ENCODE measurements at regions not wholly inside any gene's neighbourhood (a gene's known extent, or its start where the extent isn't known, plus 50 kb on each side); places are given as distances from the start of the nearest gene placed in this dataset.

DNA sequence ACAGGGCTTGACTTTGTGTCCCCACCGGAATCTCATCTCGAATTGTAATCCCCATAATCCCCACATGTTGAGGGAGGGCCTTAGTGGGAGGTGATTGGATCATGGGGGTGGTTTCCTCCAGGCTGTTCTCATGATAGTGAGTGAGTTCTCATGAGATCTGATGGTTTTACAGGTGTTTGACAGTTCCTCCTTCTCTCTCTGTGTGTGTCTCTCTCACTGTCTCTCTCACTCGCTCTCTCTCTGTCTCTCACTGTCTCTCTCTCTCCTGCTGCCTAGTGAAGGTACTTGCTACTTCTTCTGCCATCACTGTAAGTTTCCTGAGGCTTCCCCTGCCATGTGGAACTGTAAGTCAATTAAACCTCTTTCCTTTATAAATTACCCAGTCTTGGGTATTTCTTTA lies 289.8 kb upstream of the HABP2 start:
- 100% methylated on average over 1 of the region's 3 CpGs for WGBS (ENCODE audit: insufficient coverage)
- H4K20me1 ChIP-seq (ENCODE audit: insufficient read depth, low read length) = no peaks in the 10 kb centered on the region

DNA sequence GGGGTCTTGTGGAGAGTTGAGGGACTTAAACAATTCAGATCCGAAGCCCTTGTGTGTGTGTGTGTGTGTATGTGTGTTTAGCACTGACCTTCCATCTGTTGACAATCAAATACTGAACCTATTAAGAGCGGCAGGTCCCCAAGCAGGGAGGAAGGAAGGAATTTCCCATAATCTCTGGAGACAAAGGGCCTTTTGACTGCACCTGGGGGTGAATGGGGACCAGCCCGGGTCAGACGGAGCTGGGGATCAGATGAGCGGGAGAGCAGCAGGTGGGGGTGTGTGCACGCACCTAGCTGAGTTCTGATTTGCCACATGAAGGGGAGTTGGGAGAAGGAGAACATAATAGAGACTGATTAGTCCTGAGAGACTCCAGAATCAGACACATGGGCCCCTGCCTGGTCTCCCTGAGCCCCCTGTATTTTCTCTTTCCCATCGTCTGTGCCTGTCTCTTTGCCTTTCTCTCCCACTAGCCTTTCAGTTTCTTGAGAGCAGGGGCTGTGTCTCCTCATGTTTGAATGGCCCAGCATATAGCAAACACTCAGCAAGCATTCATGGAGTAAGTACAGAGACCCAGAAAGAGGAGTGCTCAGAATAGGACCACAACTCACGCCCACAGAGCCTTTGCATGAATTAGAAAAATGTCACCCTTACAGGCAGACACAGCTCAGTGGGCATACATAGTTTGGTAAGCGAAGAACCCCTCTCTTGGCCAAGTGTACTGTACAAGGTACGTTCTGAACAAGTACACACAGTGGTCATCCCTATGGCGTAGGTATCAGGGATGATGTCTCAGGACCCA lies 288.3 kb upstream of the HABP2 start:
- no peaks in the 10 kb centered on the region for H4K20me1 ChIP-seq (ENCODE audit: insufficient read depth, low read length)
- peaks cover 25 to 42% of the 10 kb centered on the region in 2 donors for H3K4me1 ChIP-seq (ENCODE audit: control insufficient read depth in 1 of 2, insufficient read depth in 2 of 2, low read length in 2 of 2)
- H3K27me3 ChIP-seq (ENCODE audit: control insufficient read depth in 2 of 2, insufficient read depth in 2 of 2, low read length in 2 of 2) = no peaks in the 10 kb centered on the region
- no peak overlapping the region for H2AFZ ChIP-seq (ENCODE audit: insufficient read depth, low read depth, low read length, poor library complexity, severe bottlenecking)
- H3K27ac Mint-ChIP-seq = peak overlapping the region in 3 of 7 donors; percentile 6 to 50 (median 37)
- H3K4me3 Mint-ChIP-seq = no peak overlapping the region
- no peak for DNase-seq
- intact Hi-C loops (cut with micrococcal nuclease) = loop anchor here in 1 of 2 donors (5.0 kb wide), 1 partner anchor 48 kb away; no protein-coding TSS in a partner anchor
- H3K4me2 ChIP-seq (replicated peaks; ENCODE audit: extremely low read depth, low read length, poor library complexity, severe bottlenecking) = no peak overlapping the region
- TF ChIP-seq, protein P1, sequence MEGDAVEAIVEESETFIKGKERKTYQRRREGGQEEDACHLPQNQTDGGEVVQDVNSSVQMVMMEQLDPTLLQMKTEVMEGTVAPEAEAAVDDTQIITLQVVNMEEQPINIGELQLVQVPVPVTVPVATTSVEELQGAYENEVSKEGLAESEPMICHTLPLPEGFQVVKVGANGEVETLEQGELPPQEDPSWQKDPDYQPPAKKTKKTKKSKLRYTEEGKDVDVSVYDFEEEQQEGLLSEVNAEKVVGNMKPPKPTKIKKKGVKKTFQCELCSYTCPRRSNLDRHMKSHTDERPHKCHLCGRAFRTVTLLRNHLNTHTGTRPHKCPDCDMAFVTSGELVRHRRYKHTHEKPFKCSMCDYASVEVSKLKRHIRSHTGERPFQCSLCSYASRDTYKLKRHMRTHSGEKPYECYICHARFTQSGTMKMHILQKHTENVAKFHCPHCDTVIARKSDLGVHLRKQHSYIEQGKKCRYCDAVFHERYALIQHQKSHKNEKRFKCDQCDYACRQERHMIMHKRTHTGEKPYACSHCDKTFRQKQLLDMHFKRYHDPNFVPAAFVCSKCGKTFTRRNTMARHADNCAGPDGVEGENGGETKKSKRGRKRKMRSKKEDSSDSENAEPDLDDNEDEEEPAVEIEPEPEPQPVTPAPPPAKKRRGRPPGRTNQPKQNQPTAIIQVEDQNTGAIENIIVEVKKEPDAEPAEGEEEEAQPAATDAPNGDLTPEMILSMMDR (IDR thresholded peaks at IDR 0.05) = no peak
- H3K36me3 Mint-ChIP-seq = peaks cover 0 to 2% of the 10 kb centered on the region in 2 donors
- H3K9ac ChIP-seq (ENCODE audit: insufficient read depth, low read length, poor library complexity, severe bottlenecking) = no peak overlapping the region
- 95% methylated on average over 6 of the region's 11 CpGs for WGBS (ENCODE audit: insufficient coverage)
- H3K4me3 ChIP-seq (replicated peaks in 1 of 3; ENCODE audit: low read depth in 2 of 3, low read length in 3 of 3) = no peak overlapping the region
- peaks cover 0 to 3% (median 0%) of the 10 kb centered on the region in 7 donors for H3K9me3 Mint-ChIP-seq
- no peak overlapping the region for H3K27ac ChIP-seq (ENCODE audit: low read depth in 1 of 2, low read length in 2 of 2)
- H3K79me2 ChIP-seq (ENCODE audit: insufficient read depth, low read length) = no peaks in the 10 kb centered on the region
- peaks cover 28% of the 10 kb centered on the region for H3K4me1 Mint-ChIP-seq
- no peaks in the 10 kb centered on the region for H3K36me3 ChIP-seq (replicated peaks in 1 of 2; ENCODE audit: control insufficient read depth in 1 of 2, insufficient read depth in 2 of 2, low read length in 2 of 2)
- H3K27me3 Mint-ChIP-seq (ENCODE audit: low read depth in 3 of 3) = peaks cover 0 to 9% (median 6%) of the 10 kb centered on the region in 3 donors
- no peaks in the 10 kb centered on the region for H3K9me3 ChIP-seq (replicated peaks in 1 of 2; ENCODE audit: control insufficient read depth in 1 of 2, insufficient read depth in 1 of 2, low read length in 2 of 2)

More for the DNA sequence above, 289.8 kb upstream of the HABP2 start:
- Histone ChIP-seq H3K27ac (ENCODE audit: low read depth in 1 of 2, low read length in 2 of 2) (no peak overlapping the region), H3K4me1 (ENCODE audit: control insufficient read depth in 1 of 2, insufficient read depth in 2 of 2, low read length in 2 of 2) (peaks cover 16 to 28% of the 10 kb centered on the region in 2 donors), H3K4me2 (replicated peaks; ENCODE audit: extremely low read depth, low read length, poor library complexity, severe bottlenecking) (no peak overlapping the region), H3K9me3 (replicated peaks in 1 of 2; ENCODE audit: control insufficient read depth in 1 of 2, insufficient read depth in 1 of 2, low read length in 2 of 2) (no peaks in the 10 kb centered on the region), H3K4me3 (replicated peaks in 1 of 3; ENCODE audit: low read depth in 2 of 3, low read length in 3 of 3) (no peak overlapping the region), H3K9ac (ENCODE audit: insufficient read depth, low read length, poor library complexity, severe bottlenecking) (no peak overlapping the region), H3K79me2 (ENCODE audit: insufficient read depth, low read length) (no peaks in the 10 kb centered on the region), H2AFZ (ENCODE audit: insufficient read depth, low read depth, low read length, poor library complexity, severe bottlenecking) (no peak overlapping the region), H3K36me3 (replicated peaks in 1 of 2; ENCODE audit: control insufficient read depth in 1 of 2, insufficient read depth in 2 of 2, low read length in 2 of 2) (no peaks in the 10 kb centered on the region), H3K27me3 (ENCODE audit: control insufficient read depth in 2 of 2, insufficient read depth in 2 of 2, low read length in 2 of 2) (no peaks in the 10 kb centered on the region)
- H3K4me3 Mint-ChIP-seq = no peak overlapping the region
- H3K4me1 Mint-ChIP-seq = peaks cover 17% of the 10 kb centered on the region
- peaks cover 0 to 9% (median 6%) of the 10 kb centered on the region in 3 donors for H3K27me3 Mint-ChIP-seq (ENCODE audit: low read depth in 3 of 3)
- H3K9me3 Mint-ChIP-seq = peaks cover 0 to 3% (median 0%) of the 10 kb centered on the region in 7 donors
- H3K36me3 Mint-ChIP-seq = no peaks in the 10 kb centered on the region
- H3K27ac Mint-ChIP-seq = no peak overlapping the region
- DNase-seq = no peak
- intact Hi-C loops (cut with micrococcal nuclease) = no loop called here
- TF ChIP-seq, protein P1 (IDR thresholded peaks at IDR 0.05) = no peak

Data from CD14-positive monocyte (primary cell).